BLaER1 treated with 17β-estradiol and CSF1 and Interleukin-3, amounts not matched to agents 10 nM and 100 nM (cell line): ENCODE measurements at regions not wholly inside any gene's neighbourhood (a gene's known extent, or its start where the extent isn't known, plus 50 kb on each side); places are given as distances from the start of the nearest gene placed in this dataset.
"Not testable (repeated sequence)": the region's sequence is repeated elsewhere in the genome, so short reads cannot be mapped to it uniquely, and the experiment has no call there.

Experiments used
- H3K27ac ChIP-seq, 11 experiments: shearing (Covaris generic); formaldehyde crosslinking; 2 replicates each; pipeline ENCODE4 v1.8.1; 2022
- H3K27me3 ChIP-seq, 11 experiments: shearing (Covaris generic); formaldehyde crosslinking; 2 replicates each; pipeline ENCODE4 v1.8.1; 2022
- H3K36me3 ChIP-seq, 11 experiments: shearing (Covaris generic); formaldehyde crosslinking; 2 replicates each; pipeline ENCODE4 v1.8.1; 2022
- H3K4me1 ChIP-seq, 10 experiments: shearing (Covaris generic); formaldehyde crosslinking; 2 replicates each; pipeline ENCODE4 v1.8.1; 2022
- H3K4me2 ChIP-seq, 11 experiments: shearing (Covaris generic); formaldehyde crosslinking; 2 replicates each; pipeline ENCODE4 v1.8.1; 2022
- H3K4me3 ChIP-seq, 10 experiments: shearing (Covaris generic); formaldehyde crosslinking; 2 replicates each; pipeline ENCODE4 v1.8.1; 2022
- H3K9ac ChIP-seq, 11 experiments: shearing (Covaris generic); formaldehyde crosslinking; 2 replicates each; pipeline ENCODE4 v1.8.1; 2022
- H3K9me3 ChIP-seq, 11 experiments: shearing (Covaris generic); formaldehyde crosslinking; replicated peaks in 1 of 11; 2 replicates each; pipeline ENCODE4 v1.8.1; 2022
- H4K20me1 ChIP-seq, 11 experiments: shearing (Covaris generic); formaldehyde crosslinking; 2 replicates each; pipeline ENCODE4 v1.8.1; 2022
- Cebpa-rat ChIP-seq, 11 experiments: shearing (Covaris generic); IDR thresholded peaks; 2 replicates each; pipeline ENCODE4 v1.8.1; 2022

DNA sequence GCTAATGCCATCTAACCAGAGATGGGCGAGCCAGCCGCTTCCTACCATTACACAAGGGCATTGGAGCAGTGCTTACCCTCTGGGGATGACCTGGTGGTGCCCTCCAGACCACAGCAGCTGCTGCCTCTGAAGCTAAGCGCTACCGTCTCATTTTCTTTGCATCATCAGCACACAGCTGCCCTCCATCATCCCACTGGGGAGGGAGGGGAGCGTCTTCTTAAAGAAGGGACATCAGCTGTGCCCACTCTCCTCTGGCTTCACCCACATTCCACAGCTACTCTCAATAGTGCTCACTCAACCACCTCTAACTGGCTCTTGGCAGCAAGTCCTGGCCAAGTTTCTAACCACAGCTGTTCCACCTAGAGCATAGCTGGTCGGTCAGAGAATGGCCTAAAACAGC is 503.4 kb downstream of the NFIB start:
- Histone ChIP-seq H3K27ac (peak overlapping the region in 4 of 11 experiments; percentile 60 to 73 (median 63); a peak in 8 of 22 replicates), H3K9ac (0 out of 22 replicates have a peak overlapping the region, but pooled peaks of 1 of the 11 experiments have one; percentile 2), H3K4me1 (peaks cover 0 to 50% (median 31%) of the 10 kb centered on the region in 10 experiments; a peak in 14 of 20 replicates), H3K36me3 (no peaks in the 10 kb centered on the region), H3K27me3 (no peaks in the 10 kb centered on the region), H4K20me1 (no peaks in the 10 kb centered on the region), H3K4me2 (peak overlapping the region in 10 of 11 experiments; percentile 9 to 74 (median 63); a peak in 17 of 22 replicates), H3K9me3 (no peaks in the 10 kb centered on the region), H3K4me3 (no peak overlapping the region)
- TF ChIP-seq Cebpa-rat (IDR thresholded peaks at IDR 0.05) = peak in 4 of 11 experiments; percentile 15 to 77 (median 54); a peak in 4 of 22 replicates

DNA sequence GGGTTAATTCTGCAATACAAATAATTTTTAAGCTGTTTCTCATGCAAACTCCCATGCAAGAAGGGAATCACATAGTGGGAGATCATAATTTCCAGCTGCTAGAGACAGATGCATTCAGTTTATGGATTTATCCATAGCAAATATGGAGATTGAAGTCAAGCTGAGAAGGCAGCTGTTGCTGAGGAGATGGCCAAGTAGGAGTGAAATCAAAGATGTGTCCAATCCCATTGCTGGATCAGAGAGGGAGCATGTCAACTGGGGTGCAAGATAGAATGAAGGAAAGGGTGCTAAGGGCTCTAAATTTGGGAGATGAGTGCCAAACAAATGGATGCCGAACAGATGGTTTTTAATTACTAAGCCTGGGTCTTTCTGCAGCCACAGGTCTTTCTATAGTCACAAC is 504.5 kb downstream of the NFIB start:
- H3K9ac ChIP-seq = no peak overlapping the region
- H3K27ac ChIP-seq = peak overlapping the region in 3 of 11 experiments; percentile 51 to 67 (median 66); a peak in 5 of 22 replicates
- H3K36me3 ChIP-seq = no peaks in the 10 kb centered on the region
- no peaks in the 10 kb centered on the region for H4K20me1 ChIP-seq
- peaks cover 0 to 50% (median 31%) of the 10 kb centered on the region in 10 experiments; a peak in 14 of 20 replicates for H3K4me1 ChIP-seq
- H3K4me2 ChIP-seq = peak overlapping the region in 7 of 11 experiments; percentile 41 to 74 (median 67); a peak in 10 of 22 replicates
- no peak overlapping the region for H3K4me3 ChIP-seq
- no peaks in the 10 kb centered on the region for H3K27me3 ChIP-seq
- no peak for TF ChIP-seq Cebpa-rat (IDR thresholded peaks at IDR 0.05)
- H3K9me3 ChIP-seq = no peaks in the 10 kb centered on the region

- H3K9ac ChIP-seq = peak overlapping the region in 1 of 11 experiments; percentile 4; a peak in 1 of 22 replicates
- no peak for TF ChIP-seq Cebpa-rat (IDR thresholded peaks at IDR 0.05)
- H3K27me3 ChIP-seq = no peaks in the 10 kb centered on the region
- peaks cover 0 to 44% (median 31%) of the 10 kb centered on the region in 10 experiments; a peak in 14 of 20 replicates for H3K4me1 ChIP-seq
- H3K4me2 ChIP-seq = peak overlapping the region in 7 of 11 experiments; percentile 9 to 50 (median 38); a peak in 11 of 22 replicates
- no peaks in the 10 kb centered on the region for H4K20me1 ChIP-seq
- no peaks in the 10 kb centered on the region for H3K9me3 ChIP-seq
- H3K36me3 ChIP-seq = no peaks in the 10 kb centered on the region
- H3K4me3 ChIP-seq = no peak overlapping the region
- H3K27ac ChIP-seq = peak overlapping the region in 1 of 11 experiments; percentile 48; a peak in 2 of 22 replicates
Observed at GRCh38 chr9:13807118-13807517, 506.8 kb downstream of the NFIB start.

DNA sequence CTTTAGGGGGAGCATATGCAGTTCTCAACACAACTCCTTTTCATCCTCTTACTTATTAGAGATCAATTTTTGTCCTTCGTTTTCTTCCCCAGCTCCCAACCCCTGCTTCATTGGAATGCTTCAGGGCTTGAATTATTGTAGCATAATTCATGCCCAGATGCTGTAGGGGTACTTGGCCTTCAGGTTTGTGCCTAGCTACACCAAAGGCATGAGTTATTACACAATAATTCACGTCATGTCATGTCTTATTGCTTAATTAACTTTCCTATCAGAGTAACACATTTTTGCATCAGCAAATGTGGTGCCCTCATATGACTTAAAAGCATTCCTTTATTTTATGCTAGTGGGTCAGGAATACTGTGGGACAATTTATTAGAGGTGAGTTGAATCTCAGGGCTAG is 507.2 kb downstream of the NFIB start:
- H3K4me2 ChIP-seq = peak overlapping the region in 6 of 11 experiments; percentile 25 to 50 (median 40); a peak in 8 of 22 replicates
- no peaks in the 10 kb centered on the region for H3K9me3 ChIP-seq
- no peaks in the 10 kb centered on the region for H3K36me3 ChIP-seq
- no peak overlapping the region; a peak in 1 of 22 replicates for H3K9ac ChIP-seq
- peaks cover 0 to 44% (median 31%) of the 10 kb centered on the region in 10 experiments; a peak in 14 of 20 replicates for H3K4me1 ChIP-seq
- H3K27ac ChIP-seq = peak overlapping the region in 1 of 11 experiments; percentile 48; a peak in 1 of 22 replicates
- peak in 3 of 11 experiments; percentile 12 to 58 (median 50); a peak in 4 of 22 replicates for TF ChIP-seq Cebpa-rat (IDR thresholded peaks at IDR 0.05)
- no peaks in the 10 kb centered on the region for H3K27me3 ChIP-seq
- no peak overlapping the region for H3K4me3 ChIP-seq
- no peaks in the 10 kb centered on the region for H4K20me1 ChIP-seq

GRCh38 chr9:13805546-13805945 is 508.4 kb downstream of the NFIB start:
- Histone ChIP-seq H3K27me3 (no peaks in the 10 kb centered on the region), H3K36me3 (no peaks in the 10 kb centered on the region), H3K9me3 (no peaks in the 10 kb centered on the region), H3K4me1 (peaks cover 0 to 33% (median 23%) of the 10 kb centered on the region in 10 experiments; a peak in 14 of 20 replicates), H3K4me2 (no peak overlapping the region), H3K9ac (no peak overlapping the region), H3K4me3 (no peak overlapping the region), H4K20me1 (no peaks in the 10 kb centered on the region), H3K27ac (no peak overlapping the region)
- no peak for TF ChIP-seq Cebpa-rat (IDR thresholded peaks at IDR 0.05)

DNA sequence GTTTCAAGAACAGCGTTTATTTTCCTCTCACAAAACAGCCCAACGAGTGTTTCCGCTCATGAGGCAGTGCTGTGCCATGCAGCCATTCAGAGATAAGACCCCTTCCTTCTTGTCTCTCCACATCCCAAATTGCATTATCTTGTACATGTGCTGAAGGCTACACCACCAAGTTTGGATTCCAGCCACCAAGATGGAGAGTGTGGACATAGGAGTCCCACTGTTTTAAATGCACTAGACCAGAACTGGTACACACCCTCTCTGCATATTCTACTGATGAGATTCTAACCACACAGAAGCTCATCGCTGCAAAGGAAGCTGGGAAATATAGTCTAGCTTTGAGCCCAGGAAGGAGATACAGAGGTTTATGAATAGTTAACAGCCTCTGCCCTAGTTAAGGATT is 509.4 kb downstream of the NFIB start:
- H3K4me3 ChIP-seq = no peak overlapping the region
- no peak overlapping the region for H3K4me2 ChIP-seq
- H3K4me1 ChIP-seq = peaks cover 0 to 23% (median 13%) of the 10 kb centered on the region in 10 experiments; a peak in 12 of 20 replicates
- H3K27ac ChIP-seq = no peak overlapping the region
- no peaks in the 10 kb centered on the region for H3K9me3 ChIP-seq
- H3K9ac ChIP-seq = no peak overlapping the region
- no peaks in the 10 kb centered on the region for H3K27me3 ChIP-seq
- no peak for TF ChIP-seq Cebpa-rat (IDR thresholded peaks at IDR 0.05)
- no peaks in the 10 kb centered on the region for H3K36me3 ChIP-seq
- H4K20me1 ChIP-seq = no peaks in the 10 kb centered on the region

DNA sequence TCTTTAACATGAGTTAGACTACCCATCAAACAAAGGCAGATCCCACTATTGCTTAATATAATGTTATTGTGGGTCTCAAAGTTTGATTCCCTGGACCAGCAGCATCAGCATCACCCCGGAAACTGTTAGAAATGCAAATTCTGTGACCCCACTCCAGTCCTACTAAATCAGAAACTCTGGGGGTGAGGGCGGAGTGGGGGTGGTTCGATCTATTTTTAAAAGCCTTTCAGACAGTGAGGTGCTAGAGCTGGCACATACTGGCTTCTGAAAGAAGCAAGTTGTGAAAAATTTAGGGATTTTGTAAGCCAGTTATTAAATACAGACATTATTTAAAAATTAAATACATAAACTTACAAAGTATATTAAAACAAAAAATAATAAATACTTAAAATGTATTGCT is 513.2 kb downstream of the NFIB start:
- TF ChIP-seq Cebpa-rat (IDR thresholded peaks at IDR 0.05) = no peak
- Histone ChIP-seq H3K27me3 (no peaks in the 10 kb centered on the region), H3K4me2 (no peak overlapping the region), H3K9ac (no peak overlapping the region), H3K36me3 (no peaks in the 10 kb centered on the region), H3K9me3 (peaks cover 0 to 4% (median 0%) of the 10 kb centered on the region in 11 experiments; a peak in 2 of 22 replicates), H3K4me1 (no peaks in the 10 kb centered on the region), H3K4me3 (no peak overlapping the region), H3K27ac (no peak overlapping the region), H4K20me1 (no peaks in the 10 kb centered on the region)

- H3K4me2 ChIP-seq, H3K36me3 ChIP-seq, H3K27ac ChIP-seq, H3K4me3 ChIP-seq, H3K9ac ChIP-seq, H3K4me1 ChIP-seq, H4K20me1 ChIP-seq, H3K27me3 ChIP-seq: not testable (repeated sequence)
- H3K9me3 ChIP-seq = peaks cover 1 to 21% (median 9%) of the 10 kb centered on the region in 11 experiments; a peak in 19 of 22 replicates
Observed at GRCh38 chr9:13797701-13798100, 516.2 kb downstream of the NFIB start.

GRCh38 chr9:13791816-13792215 is 512.3 kb upstream of the MPDZ start:
- no peak overlapping the region for H3K4me2 ChIP-seq
- no peak overlapping the region for H3K27ac ChIP-seq
- TF ChIP-seq Cebpa-rat (IDR thresholded peaks at IDR 0.05) = no peak
- no peak overlapping the region for H3K4me3 ChIP-seq
- H3K36me3 ChIP-seq = no peaks in the 10 kb centered on the region
- H3K9ac ChIP-seq = no peak overlapping the region
- no peaks in the 10 kb centered on the region for H3K4me1 ChIP-seq
- no peaks in the 10 kb centered on the region for H3K27me3 ChIP-seq
- H4K20me1 ChIP-seq = no peaks in the 10 kb centered on the region
- H3K9me3 ChIP-seq = peaks cover 15 to 40% (median 25%) of the 10 kb centered on the region in 11 experiments

DNA sequence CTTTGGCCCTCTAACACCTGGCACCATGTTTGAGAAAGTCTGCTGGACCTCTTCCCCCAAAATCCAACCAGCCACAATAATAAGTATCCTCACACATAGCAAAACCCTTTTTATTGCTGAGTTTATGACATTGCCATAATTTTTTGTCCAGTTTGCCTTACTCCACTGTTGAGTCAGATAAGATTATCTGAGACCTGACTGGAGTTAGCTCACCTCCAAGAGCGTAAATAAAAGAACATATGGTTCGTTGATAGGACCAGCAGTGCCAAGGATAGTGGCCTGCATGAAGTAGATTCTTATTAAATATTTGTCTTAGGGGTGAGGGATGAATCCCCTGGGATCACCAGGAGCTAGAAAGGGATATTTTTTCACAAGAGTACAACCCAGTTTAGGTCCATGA is 510.6 kb upstream of the MPDZ start:
- Histone ChIP-seq H3K9ac (no peak overlapping the region), H3K4me3 (no peak overlapping the region), H3K27ac (no peak overlapping the region), H3K4me1 (no peaks in the 10 kb centered on the region), H3K27me3 (no peaks in the 10 kb centered on the region), H3K9me3 (peaks cover 15 to 40% (median 25%) of the 10 kb centered on the region in 11 experiments), H3K36me3 (no peaks in the 10 kb centered on the region), H4K20me1 (no peaks in the 10 kb centered on the region), H3K4me2 (no peak overlapping the region)
- TF ChIP-seq Cebpa-rat (IDR thresholded peaks at IDR 0.05) = no peak
